IMR-90 (cell line): ENCODE measurements at regions not wholly inside any gene's neighbourhood (a gene's known extent, or its start where the extent isn't known, plus 50 kb on each side); places are given as distances from the start of the nearest gene placed in this dataset.

ENCODE experiments used
- MXI1 ChIP-seq: IDR thresholded peaks from 2 replicates; pipeline ENCODE4 v1.6.1; 2012; ENCODE audit warnings: low read depth, mild to moderate bottlenecking, low read length, moderate library complexity, borderline replicate concordance
- POLR2A ChIP-seq: IDR thresholded peaks from 2 replicates; pipeline ENCODE4 v1.6.1; 2012; ENCODE audit warnings: mild to moderate bottlenecking, low read depth, low read length
- RFX5 ChIP-seq: IDR thresholded peaks from 2 replicates; pipeline ENCODE4 v1.8.0; 2012; ENCODE audit warnings: low read depth, mild to moderate bottlenecking, low read length, moderate library complexity
- TF ChIP-seq, protein P1 (sequence below): conservative IDR thresholded peaks from 2 replicates; pipeline ENCODE4 v1.5.1; 2012; ENCODE audit warnings: mild to moderate bottlenecking, low read depth, low read length, improper control_type of control experiment
- TF ChIP-seq, protein P2 (sequence below): fragments of 150-350 bp; IDR thresholded peaks from 2 replicates; pipeline ENCODE4 v1.6.1; 2017; ENCODE audit warnings: mild to moderate bottlenecking, antibody characterized with exemption, low read length, low read depth

- TF ChIP-seq, protein P1, sequence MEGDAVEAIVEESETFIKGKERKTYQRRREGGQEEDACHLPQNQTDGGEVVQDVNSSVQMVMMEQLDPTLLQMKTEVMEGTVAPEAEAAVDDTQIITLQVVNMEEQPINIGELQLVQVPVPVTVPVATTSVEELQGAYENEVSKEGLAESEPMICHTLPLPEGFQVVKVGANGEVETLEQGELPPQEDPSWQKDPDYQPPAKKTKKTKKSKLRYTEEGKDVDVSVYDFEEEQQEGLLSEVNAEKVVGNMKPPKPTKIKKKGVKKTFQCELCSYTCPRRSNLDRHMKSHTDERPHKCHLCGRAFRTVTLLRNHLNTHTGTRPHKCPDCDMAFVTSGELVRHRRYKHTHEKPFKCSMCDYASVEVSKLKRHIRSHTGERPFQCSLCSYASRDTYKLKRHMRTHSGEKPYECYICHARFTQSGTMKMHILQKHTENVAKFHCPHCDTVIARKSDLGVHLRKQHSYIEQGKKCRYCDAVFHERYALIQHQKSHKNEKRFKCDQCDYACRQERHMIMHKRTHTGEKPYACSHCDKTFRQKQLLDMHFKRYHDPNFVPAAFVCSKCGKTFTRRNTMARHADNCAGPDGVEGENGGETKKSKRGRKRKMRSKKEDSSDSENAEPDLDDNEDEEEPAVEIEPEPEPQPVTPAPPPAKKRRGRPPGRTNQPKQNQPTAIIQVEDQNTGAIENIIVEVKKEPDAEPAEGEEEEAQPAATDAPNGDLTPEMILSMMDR = no peak
- TF ChIP-seq RFX5 = no peak
- TF ChIP-seq, protein P2, sequence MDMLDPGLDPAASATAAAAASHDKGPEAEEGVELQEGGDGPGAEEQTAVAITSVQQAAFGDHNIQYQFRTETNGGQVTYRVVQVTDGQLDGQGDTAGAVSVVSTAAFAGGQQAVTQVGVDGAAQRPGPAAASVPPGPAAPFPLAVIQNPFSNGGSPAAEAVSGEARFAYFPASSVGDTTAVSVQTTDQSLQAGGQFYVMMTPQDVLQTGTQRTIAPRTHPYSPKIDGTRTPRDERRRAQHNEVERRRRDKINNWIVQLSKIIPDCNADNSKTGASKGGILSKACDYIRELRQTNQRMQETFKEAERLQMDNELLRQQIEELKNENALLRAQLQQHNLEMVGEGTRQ = no peak
- TF ChIP-seq POLR2A = no peak
- TF ChIP-seq MXI1 = no peak
Observed at GRCh38 chr5:74061292-74061691, 435.3 kb downstream of the ARHGEF28 start.
